ENCODE measurements at regions not wholly inside any gene's neighbourhood (a gene's known extent, or its start where the extent isn't known, plus 50 kb on each side); places are given as distances from the start of the nearest gene placed in this dataset.

GRCh38 chr5:116989995-116990394 lies 415.4 kb upstream of the SEMA6A start:
- Mint-ChIP-seq H3K36me3 (ENCODE audit: low read depth) (no peaks in the 10 kb centered on the region), H3K4me3 (no peak overlapping the region), H3K9me3 (no peaks in the 10 kb centered on the region), H3K4me1 (peaks cover 23% of the 10 kb centered on the region), H3K27me3 (ENCODE audit: low read depth) (no peaks in the 10 kb centered on the region), H3K27ac (ENCODE audit: unreplicated experiment) (no peak overlapping the region)
- TF ChIP-seq CTCF (conservative IDR thresholded peaks at IDR 0.05), result no peak
- peak; percentile 2 for DNase-seq (ENCODE audit: low read depth, low spot score)

- H3K9me3 Mint-ChIP-seq, result no peaks in the 10 kb centered on the region
- TF ChIP-seq CTCF (conservative IDR thresholded peaks at IDR 0.05), result no peak
- no peaks in the 10 kb centered on the region for H3K36me3 Mint-ChIP-seq (ENCODE audit: low read depth)
- no peak overlapping the region for H3K4me3 Mint-ChIP-seq
- H3K4me1 Mint-ChIP-seq, result no peaks in the 10 kb centered on the region
- no peak overlapping the region for H3K27ac Mint-ChIP-seq (ENCODE audit: unreplicated experiment)
- no peak for DNase-seq (ENCODE audit: low read depth, low spot score)
- no peaks in the 10 kb centered on the region for H3K27me3 Mint-ChIP-seq (ENCODE audit: low read depth)
Observed at GRCh38 chr5:116982035-116982434, 407.4 kb upstream of the SEMA6A start.

- no peaks in the 10 kb centered on the region for H3K4me1 Mint-ChIP-seq
- no peak for TF ChIP-seq CTCF (conservative IDR thresholded peaks at IDR 0.05)
- H3K36me3 Mint-ChIP-seq (ENCODE audit: low read depth), result no peaks in the 10 kb centered on the region
- no peak overlapping the region for H3K4me3 Mint-ChIP-seq
- no peaks in the 10 kb centered on the region for H3K27me3 Mint-ChIP-seq (ENCODE audit: low read depth)
- no peak for DNase-seq (ENCODE audit: low read depth, low spot score)
- H3K27ac Mint-ChIP-seq (ENCODE audit: unreplicated experiment), result no peak overlapping the region
- H3K9me3 Mint-ChIP-seq, result no peaks in the 10 kb centered on the region
Observed at GRCh38 chr5:116980581-116980980, 406.0 kb upstream of the SEMA6A start.

GRCh38 chr5:116976767-116977166 lies 402.1 kb upstream of the SEMA6A start:
- no peak for DNase-seq (ENCODE audit: low read depth, low spot score)
- no peak for TF ChIP-seq CTCF (conservative IDR thresholded peaks at IDR 0.05)
- Mint-ChIP-seq H3K36me3 (ENCODE audit: low read depth) (peaks cover 3% of the 10 kb centered on the region), H3K9me3 (peaks cover 6% of the 10 kb centered on the region), H3K27ac (ENCODE audit: unreplicated experiment) (no peak overlapping the region), H3K4me3 (no peak overlapping the region), H3K4me1 (no peaks in the 10 kb centered on the region), H3K27me3 (ENCODE audit: low read depth) (no peaks in the 10 kb centered on the region)

- Mint-ChIP-seq H3K27me3 (ENCODE audit: low read depth) (no peaks in the 10 kb centered on the region), H3K9me3 (peaks cover 9% of the 10 kb centered on the region), H3K4me1 (no peaks in the 10 kb centered on the region), H3K4me3 (no peak overlapping the region), H3K27ac (ENCODE audit: unreplicated experiment) (no peak overlapping the region), H3K36me3 (ENCODE audit: low read depth) (peaks cover 5% of the 10 kb centered on the region)
- TF ChIP-seq CTCF (conservative IDR thresholded peaks at IDR 0.05), result no peak
- DNase-seq (ENCODE audit: low read depth, low spot score), result no peak
Observed at GRCh38 chr5:116971131-116971530, 396.5 kb upstream of the SEMA6A start.

GRCh38 chr5:116970318-116970717 lies 395.7 kb upstream of the SEMA6A start:
- Mint-ChIP-seq H3K9me3 (peaks cover 9% of the 10 kb centered on the region), H3K27ac (ENCODE audit: unreplicated experiment) (no peak overlapping the region)
- no peak for TF ChIP-seq CTCF (conservative IDR thresholded peaks at IDR 0.05)

More at GRCh38 chr5:116970318-116970717, 395.7 kb upstream of the SEMA6A start:
- Mint-ChIP-seq H3K4me3 (no peak overlapping the region), H3K36me3 (ENCODE audit: low read depth) (peaks cover 5% of the 10 kb centered on the region), H3K27me3 (ENCODE audit: low read depth) (no peaks in the 10 kb centered on the region), H3K4me1 (no peaks in the 10 kb centered on the region)
- no peak for DNase-seq (ENCODE audit: low read depth, low spot score)

Measured in neural crest cell (in vitro differentiated cells).